K562 (cell line): ENCODE measurements at regions not wholly inside any gene's neighbourhood (a gene's known extent, or its start where the extent isn't known, plus 50 kb on each side); places are given as distances from the start of the nearest gene placed in this dataset.
A peak's percentile ranks its signal among the peaks of the same experiment; 100 is the strongest.
"Not testable (repeated sequence)": the region's sequence is repeated elsewhere in the genome, so short reads cannot be mapped to it uniquely, and the experiment has no call there.

Experiments used
- ATAC-seq: fragments of 200-7000 bp; cut with Tn5 transposase; 3 replicates; pipeline ENCODE4 v1.9.1; 2020; ENCODE audit warnings: moderate library complexity
- BruUV-seq: library from RNA; stranded (reverse); fragments of 400-500 nt; replicated peaks from 2 replicates; lab custom pipeline; 2021; lab: Mats Ljungman, UMichigan
- CTCF ChIA-PET: fragments of 300-600 bp; formaldehyde crosslinking; extraction: SDS; loops from one replicate; lab custom pipeline; 2021; ENCODE audit warnings: low intra/inter-chr PET ratio; lab: Yijun Ruan, JAX
- POLR2A ChIA-PET: fragments of 300-600, 350-650 bp; sonication (Branson Sonifier 250); formaldehyde crosslinking; extraction: SDS; loops from one replicate; lab custom pipeline; 2021; ENCODE audit warnings: antibody characterized with exemption, inconsistent platforms; lab: Yijun Ruan, JAX
- DNase-seq, 4 experiments: peaks; one replicate each; pipeline versions ENCODE4 v3.0.0 to v3.0.0-alpha.2; 2011 to 2018; ENCODE audit warnings: low spot score in 3 of 4, mixed read lengths in 3 of 4; ENCODE audit errors: extremely low read depth in 1 of 4
- FAIRE-seq: peaks from 2 replicates; lab custom pipeline; 2011; peaks lifted over from hg19 to GRCh38; lab: Jason Lieb, UNC
- H2AFZ ChIP-seq: 2 replicates; pipeline ENCODE4 v1.6.0; 2011; ENCODE audit warnings: low read depth, low read length, control low read depth, inconsistent platforms
- H3K27ac ChIP-seq: fragments of 200-600 bp; 3 replicates; pipeline ENCODE4 v1.8.0; 2011; ENCODE audit warnings: low read depth, mild to moderate bottlenecking, control low read depth, inconsistent platforms, low read length, moderate library complexity, mixed read lengths; ENCODE audit errors: extremely low read depth
- H3K27me3 ChIP-seq, 2 experiments: fragments of 300-600 bp in 1 of 2; 2 replicates in 1 of 2; 3 replicates in 1 of 2; pipeline versions ENCODE4 v1.6.0 to v1.8.0; 2011; ENCODE audit warnings: inconsistent platforms in 2 of 2, low read length in 2 of 2, mild to moderate bottlenecking in 1 of 2, mixed read lengths in 1 of 2, moderate library complexity in 1 of 2; ENCODE audit not compliant: control insufficient read depth in 2 of 2, insufficient read depth in 2 of 2
- H3K36me3 ChIP-seq: fragments of 300-600 bp; 3 replicates; pipeline ENCODE4 v1.8.0; 2011; ENCODE audit warnings: mild to moderate bottlenecking, low read length, inconsistent platforms; ENCODE audit not compliant: control insufficient read depth, insufficient read depth
- H3K4me1 ChIP-seq, 2 experiments: fragments of 200-600 bp in 1 of 2; replicated peaks in 1 of 2; 2 replicates in 1 of 2; 3 replicates in 1 of 2; pipeline versions ENCODE4 v1.5.1 to v1.8.0; 2011; ENCODE audit warnings: inconsistent platforms in 2 of 2, low read length in 2 of 2, mild to moderate bottlenecking in 1 of 2, mixed read lengths in 1 of 2, moderate library complexity in 1 of 2; ENCODE audit not compliant: control insufficient read depth in 2 of 2, insufficient read depth in 2 of 2
- H3K4me2 ChIP-seq: 2 replicates; pipeline ENCODE4 v1.6.1; 2011; ENCODE audit warnings: low read length, control low read depth, inconsistent platforms, mixed read lengths; ENCODE audit not compliant: insufficient read depth
- H3K4me3 ChIP-seq: fragments of 200-600 bp; sonication (generic), shearing (Covaris generic); 2 replicates; pipeline ENCODE4 v1.5.1; 2016; ENCODE audit warnings: control low read depth, inconsistent platforms
- H3K79me2 ChIP-seq: fragments of 200-600 bp; 3 replicates; pipeline ENCODE4 v1.8.0; 2011; ENCODE audit warnings: low read length, inconsistent platforms; ENCODE audit not compliant: control insufficient read depth, insufficient read depth
- H3K9ac ChIP-seq, 2 experiments: 2 replicates each; pipeline versions ENCODE4 v1.6.0 to v1.6.1; 2011; ENCODE audit warnings: low read depth in 2 of 2, low read length in 2 of 2, control low read depth in 1 of 2, inconsistent platforms in 1 of 2, mild to moderate bottlenecking in 1 of 2, mixed read lengths in 1 of 2; ENCODE audit not compliant: insufficient read depth in 1 of 2
- H3K9me1 ChIP-seq: one replicate; pipeline ENCODE4 v1.6.0; 2011; ENCODE audit warnings: inconsistent platforms, mild to moderate bottlenecking, low read length, moderate library complexity; ENCODE audit not compliant: control insufficient read depth, insufficient read depth
- H3K9me3 ChIP-seq: replicated peaks from 2 replicates; pipeline ENCODE4 v1.5.1; 2011; ENCODE audit warnings: low read depth, low read length, inconsistent platforms; ENCODE audit not compliant: control insufficient read depth, insufficient read depth
- H4K20me1 ChIP-seq: replicated peaks from 2 replicates; pipeline ENCODE4 v1.6.1; 2011; ENCODE audit warnings: low read length, inconsistent platforms, mixed read lengths; ENCODE audit not compliant: control insufficient read depth, insufficient read depth
- EGR1 ChIP-seq: fragments of 450-650 bp; conservative IDR thresholded peaks from 2 replicates; pipeline ENCODE4 v1.6.1; 2017; ENCODE audit warnings: mild to moderate bottlenecking
- NFYB ChIP-seq: IDR thresholded peaks from 2 replicates; pipeline ENCODE4 v1.6.1; 2011; ENCODE audit warnings: mild to moderate bottlenecking, moderate library complexity; ENCODE audit not compliant: insufficient read length; ENCODE audit errors: extremely low read depth
- ZNF740 ChIP-seq, 3 experiments: fragments of 200-800 bp in 1 of 3; sonication (Bioruptor generic) in 1 of 3; sonication (generic) in 1 of 3; formaldehyde crosslinking in 1 of 3; IDR thresholded peaks; 2 replicates each; pipeline versions ENCODE4 v1.6.1 to v1.8.0; 2016 to 2022; ENCODE audit warnings: mild to moderate bottlenecking in 2 of 3, missing compliant biosample characterization in 2 of 3, missing genetic modification characterization in 2 of 3, missing genetic modification reagents in 1 of 3
- WGBS: fragments of 100-300 bp; shearing (Covaris generic); methylation state at CpG from one replicate; pipeline ENCODE4 v1.1.6; 2016; ENCODE audit warnings: low coverage, mixed read lengths; ENCODE audit not compliant: insufficient coverage; ENCODE audit errors: missing lambda C conversion rate; 5-methylcytosine and 5-hydroxymethylcytosine counted together
- in situ Hi-C: fragments of 300-500 bp; cut with MboI; formaldehyde crosslinking; loops from 4 replicates; pipeline ENCODE4 v1.15.0; 2018; ENCODE audit warnings: inconsistent platforms, mixed read lengths
- intact Hi-C: fragments of 100-400 bp; cut with micrococcal nuclease; formaldehyde crosslinking; loops from 2 replicates; pipeline ENCODE4 v1.14.2; 2022

DNA sequence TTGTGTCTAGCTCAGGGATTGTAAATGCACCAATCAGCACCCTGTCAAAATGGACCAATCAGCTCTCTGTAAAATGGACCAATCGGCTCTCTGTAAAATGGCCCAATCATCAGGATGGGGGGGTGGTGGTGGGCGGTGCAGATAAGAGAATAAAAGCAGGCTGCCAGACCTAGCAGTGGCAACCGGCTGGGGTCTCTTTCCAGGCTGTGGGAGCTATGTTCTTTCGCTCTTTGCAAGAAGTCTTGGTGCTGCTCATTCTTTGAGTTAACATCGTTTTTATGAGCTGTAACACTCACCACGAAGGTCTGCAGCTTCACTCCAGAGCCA lies 328.9 kb upstream of the KLF4 start:
- POLR2A ChIA-PET = interaction anchor here (0.7 kb wide), 1 partner anchor 153 kb away, joined by 3 read pairs; no protein-coding TSS in a partner anchor
- H3K79me2 ChIP-seq, H3K4me3 ChIP-seq, H3K27ac ChIP-seq, intact Hi-C loops, FAIRE-seq, H3K4me1 ChIP-seq, in situ Hi-C loops, H3K9ac ChIP-seq, H3K9me3 ChIP-seq, H4K20me1 ChIP-seq, CTCF ChIA-PET, H3K36me3 ChIP-seq, H3K9me1 ChIP-seq, BruUV-seq, H2AFZ ChIP-seq, H3K4me2 ChIP-seq: not testable (repeated sequence)
- peak in 2 of 4 experiments; percentile 29 to 31 for DNase-seq
- ATAC-seq = peak; percentile 76
- WGBS = 15% methylated on average over 5 of the region's 6 CpGs
- TF ChIP-seq NFYB = peak; percentile 46
- TF ChIP-seq ZNF740 (CRISPR knock-in tag; IDR thresholded peaks at IDR 0.05) = peak; percentile 83
- peak in 1 of 2 experiments; percentile 46; a peak in 1 of 4 replicates for TF ChIP-seq ZNF740 (tag; IDR thresholded peaks at IDR 0.05)
- peak; percentile 24 for TF ChIP-seq EGR1
- H3K27me3 ChIP-seq = peaks cover 15 to 20% of the 10 kb centered on the region in 2 experiments
